ENCODE measurements at regions not wholly inside any gene's neighbourhood (a gene's known extent, or its start where the extent isn't known, plus 50 kb on each side); places are given as distances from the start of the nearest gene placed in this dataset.

GRCh38 chr1:217344712-217345111 lies 286.2 kb downstream of the GPATCH2 start:
- intact Hi-C loops (cut with micrococcal nuclease) = no loop called here
- no peak overlapping the region for H3K23ac ChIP-seq (ENCODE audit: low read depth, low read length)
- WGBS, 2 experiments (ENCODE audit: extremely low coverage in 2 of 2, insufficient read length in 1 of 2) = no CpG with 5 or more reads among the region's 1 CpG
- no peaks in the 10 kb centered on the region for H3K9me3 ChIP-seq (ENCODE audit: control insufficient read depth, insufficient read depth, low read length)
- TF ChIP-seq CHD1 (IDR thresholded peaks at IDR 0.05; ENCODE audit: low read depth, low read length) (no peak), USF2 (IDR thresholded peaks at IDR 0.05; ENCODE audit: low read depth, low read length) (no peak), MAFK (IDR thresholded peaks at IDR 0.05; ENCODE audit: low read depth, low read length) (no peak), CEBPB (IDR thresholded peaks at IDR 0.05; ENCODE audit: low read depth, low read length) (no peak)
- no peaks in the 10 kb centered on the region for H3K4me1 ChIP-seq (ENCODE audit: control insufficient read depth, insufficient read depth, low read length)
- no peak overlapping the region for H3K4me2 ChIP-seq (ENCODE audit: low read depth, low read length)
- no peak overlapping the region for H2AK5ac ChIP-seq (ENCODE audit: low read depth, low read length)
- DNase-seq (no peak), ATAC-seq (ENCODE audit: low read depth) (no peak)
- no peak overlapping the region for H2BK5ac ChIP-seq (ENCODE audit: low read depth, low read length, poor library complexity, severe bottlenecking)
- H3K79me1 ChIP-seq (ENCODE audit: low read depth in 1 of 2, low read length in 2 of 2) = no peaks in the 10 kb centered on the region
- no peaks in the 10 kb centered on the region for H3K36me3 ChIP-seq (ENCODE audit: control insufficient read depth, insufficient read depth, low read length)
- H4K91ac ChIP-seq (ENCODE audit: insufficient read depth, low read depth, low read length) = no peak overlapping the region
- no peak overlapping the region for H3K14ac ChIP-seq (replicated peaks; ENCODE audit: low read depth, low read length)
- no peak overlapping the region for H4K8ac ChIP-seq (ENCODE audit: low read depth in 2 of 2, low read length in 2 of 2)
- no peaks in the 10 kb centered on the region for H4K20me1 ChIP-seq (ENCODE audit: insufficient read depth, low read length)
- H3K9me1 ChIP-seq (ENCODE audit: insufficient read depth, low read length) = no peaks in the 10 kb centered on the region
- no peak overlapping the region for H4K5ac ChIP-seq (ENCODE audit: low read depth, low read length)
- no peak overlapping the region for H2AFZ ChIP-seq (replicated peaks; ENCODE audit: low read length, poor library complexity)
- H2BK15ac ChIP-seq (ENCODE audit: low read depth, low read length) = no peak overlapping the region
- H3K27me3 ChIP-seq (ENCODE audit: control insufficient read depth, insufficient read depth, low read length) = no peaks in the 10 kb centered on the region
- no peak overlapping the region for H2AK9ac ChIP-seq (replicated peaks; ENCODE audit: low read depth, low read length, poor library complexity)
- dilution Hi-C loops (cut with HindIII; ENCODE audit: low sequenced_read_pairs, unreplicated experiment) = no loop called here
- H3K27ac ChIP-seq (ENCODE audit: insufficient read depth, low read length) = no peak overlapping the region
- POLR2A ChIA-PET (ENCODE audit: unreplicated experiment) = no interaction called here
- no peak overlapping the region for H3K4me3 ChIP-seq (ENCODE audit: insufficient read depth, low read depth, low read length)
- H3K9ac ChIP-seq (ENCODE audit: low read depth, low read length) = no peak overlapping the region
- no peak overlapping the region for H3K18ac ChIP-seq (ENCODE audit: low read depth, low read length)
- CTCF ChIA-PET = interaction anchor here (0.6 kb wide), 1 partner anchor 157 kb away, joined by 4 read pairs; no protein-coding TSS in a partner anchor
- no peak overlapping the region for H3K4ac ChIP-seq (ENCODE audit: low read depth, low read length)
- H2BK120ac ChIP-seq (ENCODE audit: low read depth, low read length) = no peak overlapping the region
- no TSS peak for BruUV-seq (replicated peaks)
- in situ Hi-C loops (cut with MboI; ENCODE audit: low sequenced_read_pairs) = no loop called here
- H2BK20ac ChIP-seq (ENCODE audit: low read depth, low read length) = no peak overlapping the region
- no peak overlapping the region for H3K56ac ChIP-seq (ENCODE audit: extremely low read depth, insufficient read depth, low read length)

Data from IMR-90 (cell line).